Fibroblast of peridontal ligament (primary cell): ENCODE measurements at regions not wholly inside any gene's neighbourhood (a gene's known extent, or its start where the extent isn't known, plus 50 kb on each side); places are given as distances from the start of the nearest gene placed in this dataset.
A peak's percentile ranks its signal among the peaks of the same experiment; 100 is the strongest.
"Not testable (repeated sequence)": the region's sequence is repeated elsewhere in the genome, so short reads cannot be mapped to it uniquely, and the experiment has no call there.

Source experiments
- DNase-seq: peaks from one replicate; pipeline ENCODE4 v3.0.0-alpha.2; 2010; ENCODE audit errors: extremely low read depth

GRCh38 chr6:113653275-113653674 is 203.9 kb upstream of the MARCKS start:
- no peak for DNase-seq

- peak; percentile 67 for DNase-seq
These were observed 202.7 kb upstream of the MARCKS start for GRCh38 chr6:113654396-113654795.

GRCh38 chr6:113655761-113656160 is 201.4 kb upstream of the MARCKS start:
- no peak for DNase-seq

- DNase-seq, result no peak
These were observed 197.3 kb upstream of the MARCKS start for GRCh38 chr6:113659762-113660404.

GRCh38 chr6:113660819-113661218 is 196.3 kb upstream of the MARCKS start:
- DNase-seq, result no peak

- no peak for DNase-seq
These were observed 195.0 kb upstream of the MARCKS start for GRCh38 chr6:113662093-113662665.

- no peak for DNase-seq
These were observed 194.3 kb upstream of the MARCKS start for GRCh38 chr6:113662688-113663333.

GRCh38 chr6:113664909-113665308 is 192.2 kb upstream of the MARCKS start:
- DNase-seq, result no peak

GRCh38 chr6:113668641-113669408 is 188.3 kb upstream of the MARCKS start:
- peak; percentile 26 for DNase-seq

- DNase-seq, result no peak
These were observed 187.5 kb upstream of the MARCKS start for GRCh38 chr6:113669606-113670005.

GRCh38 chr6:113671421-113671820 is 185.7 kb upstream of the MARCKS start:
- no peak for DNase-seq

- peak; percentile 86 for DNase-seq
These were observed 184.5 kb upstream of the MARCKS start for GRCh38 chr6:113672491-113673149.

GRCh38 chr6:113674075-113674474 is 183.1 kb upstream of the MARCKS start:
- DNase-seq, result no peak

GRCh38 chr6:113676057-113676456 is 181.1 kb upstream of the MARCKS start:
- no peak for DNase-seq

GRCh38 chr6:113676968-113677367 is 180.2 kb upstream of the MARCKS start:
- no peak for DNase-seq

GRCh38 chr6:113679051-113679450 is 178.1 kb upstream of the MARCKS start:
- no peak for DNase-seq

GRCh38 chr6:113680301-113680700 is 176.8 kb upstream of the MARCKS start:
- peak; percentile 68 for DNase-seq

GRCh38 chr6:113683968-113684367 is 173.2 kb upstream of the MARCKS start:
- DNase-seq, result no peak

- no peak for DNase-seq
These were observed 172.7 kb upstream of the MARCKS start for GRCh38 chr6:113684382-113684901.

- DNase-seq, result no peak
These were observed 171.1 kb upstream of the MARCKS start for GRCh38 chr6:113686049-113686448.

- not testable (repeated sequence) for DNase-seq
These were observed 167.5 kb upstream of the MARCKS start for GRCh38 chr6:113689620-113690019.
